ENCODE measurements at regions not wholly inside any gene's neighbourhood (a gene's known extent, or its start where the extent isn't known, plus 50 kb on each side); places are given as distances from the start of the nearest gene placed in this dataset.

DNA sequence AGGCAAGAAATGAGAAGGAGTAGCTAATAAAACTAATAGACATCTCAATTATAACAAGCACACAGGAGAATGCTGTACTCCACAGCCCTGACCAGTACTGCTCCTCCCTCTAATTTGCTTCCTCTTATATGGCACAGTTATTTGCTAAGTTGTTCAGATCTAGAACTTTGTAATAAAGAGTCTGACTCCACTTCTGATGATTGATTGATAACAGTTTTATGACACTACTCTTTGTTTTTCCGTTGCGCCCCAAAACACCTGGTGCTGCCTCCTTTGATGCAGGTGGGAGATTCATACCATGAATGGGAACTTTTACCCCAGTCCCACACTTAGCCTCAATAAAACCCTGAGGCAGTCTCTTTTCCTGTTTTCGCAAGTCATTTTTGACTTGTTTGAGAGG lies 777.7 kb downstream of the GBE1 start:
- WGBS, 4 donors = 49 to 68% (median 65%) methylated on average over 3 of the region's 3 CpGs

DNA sequence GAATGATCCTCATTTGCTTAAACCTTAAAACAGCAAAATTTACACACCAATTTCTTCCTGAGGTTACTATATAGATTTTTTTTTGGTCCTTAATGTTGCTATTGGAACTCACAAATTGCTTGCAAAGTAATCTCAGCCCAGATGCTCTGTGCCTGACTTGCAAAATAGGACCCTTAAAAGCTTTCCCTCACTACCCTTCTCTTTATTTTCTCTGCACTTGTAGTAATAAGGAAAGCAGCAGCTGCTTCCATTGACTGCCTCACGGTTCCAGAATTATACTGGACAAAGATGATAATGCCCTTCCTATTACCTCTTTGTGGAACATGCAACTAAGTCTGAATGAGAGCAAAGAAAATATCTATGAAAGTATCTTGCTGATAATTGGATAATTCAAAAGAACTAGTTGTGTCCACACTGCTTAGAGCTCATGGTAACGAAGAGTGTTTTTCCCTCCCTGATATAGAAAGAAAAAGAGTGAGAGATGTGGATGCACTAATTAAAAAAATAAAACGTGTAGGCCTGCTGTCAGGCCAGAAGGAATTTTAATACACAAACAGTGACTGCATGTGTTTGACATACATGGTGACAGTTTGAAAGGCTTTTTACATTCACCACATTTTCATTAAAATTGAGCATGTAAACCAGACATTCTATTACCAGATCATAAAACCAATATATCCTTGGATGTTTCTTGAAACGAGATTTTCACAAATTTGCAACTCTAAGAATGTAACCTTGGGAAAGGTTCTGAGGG lies 783.1 kb downstream of the GBE1 start:
- no peak for DNase-seq
- intact Hi-C loops (cut with DNase I) = no loop called here
- no peak overlapping the region for H3K4me3 ChIP-seq

More for the DNA sequence above, 777.7 kb downstream of the GBE1 start:
- no peak overlapping the region for H3K4me3 ChIP-seq
- H3K9me3 ChIP-seq (replicated peaks in 1 of 3) = no peaks in the 10 kb centered on the region
- H3K4me1 ChIP-seq (replicated peaks in 1 of 2) = no peaks in the 10 kb centered on the region
- DNase-seq = no peak
- H3K36me3 ChIP-seq (replicated peaks in 1 of 2) = no peaks in the 10 kb centered on the region
- intact Hi-C loops (cut with DNase I) = no loop called here
- no peaks in the 10 kb centered on the region for H3K27me3 ChIP-seq
- H3K27ac ChIP-seq = no peak overlapping the region
- no peak for TF ChIP-seq POLR2A (IDR thresholded peaks at IDR 0.05)
- TF ChIP-seq, protein P1, sequence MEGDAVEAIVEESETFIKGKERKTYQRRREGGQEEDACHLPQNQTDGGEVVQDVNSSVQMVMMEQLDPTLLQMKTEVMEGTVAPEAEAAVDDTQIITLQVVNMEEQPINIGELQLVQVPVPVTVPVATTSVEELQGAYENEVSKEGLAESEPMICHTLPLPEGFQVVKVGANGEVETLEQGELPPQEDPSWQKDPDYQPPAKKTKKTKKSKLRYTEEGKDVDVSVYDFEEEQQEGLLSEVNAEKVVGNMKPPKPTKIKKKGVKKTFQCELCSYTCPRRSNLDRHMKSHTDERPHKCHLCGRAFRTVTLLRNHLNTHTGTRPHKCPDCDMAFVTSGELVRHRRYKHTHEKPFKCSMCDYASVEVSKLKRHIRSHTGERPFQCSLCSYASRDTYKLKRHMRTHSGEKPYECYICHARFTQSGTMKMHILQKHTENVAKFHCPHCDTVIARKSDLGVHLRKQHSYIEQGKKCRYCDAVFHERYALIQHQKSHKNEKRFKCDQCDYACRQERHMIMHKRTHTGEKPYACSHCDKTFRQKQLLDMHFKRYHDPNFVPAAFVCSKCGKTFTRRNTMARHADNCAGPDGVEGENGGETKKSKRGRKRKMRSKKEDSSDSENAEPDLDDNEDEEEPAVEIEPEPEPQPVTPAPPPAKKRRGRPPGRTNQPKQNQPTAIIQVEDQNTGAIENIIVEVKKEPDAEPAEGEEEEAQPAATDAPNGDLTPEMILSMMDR (IDR thresholded peaks at IDR 0.05) = no peak

DNA sequence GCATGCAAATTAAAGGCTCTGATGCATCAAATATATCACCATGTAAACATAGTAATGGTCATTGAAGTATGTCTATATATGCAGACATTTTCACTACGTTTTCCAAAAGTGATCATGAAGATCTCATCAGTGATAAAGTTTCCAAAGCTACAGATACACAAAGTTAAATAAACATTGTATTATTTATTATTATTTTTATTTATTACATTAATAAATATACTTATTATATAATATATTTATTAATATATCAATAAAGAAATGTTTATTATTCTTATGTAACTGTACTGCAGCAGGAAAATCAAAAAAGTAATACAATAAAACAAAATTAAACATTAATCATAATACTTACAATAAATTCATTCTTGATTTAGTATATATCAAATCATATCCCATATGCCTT lies 791.2 kb downstream of the GBE1 start:
- Histone ChIP-seq H3K36me3 (replicated peaks in 1 of 2) (no peaks in the 10 kb centered on the region), H3K27ac (no peak overlapping the region), H3K4me3 (no peak overlapping the region), H3K4me1 (replicated peaks in 1 of 2) (no peaks in the 10 kb centered on the region), H3K9me3 (replicated peaks in 1 of 3) (peaks cover 0 to 2% (median 0%) of the 10 kb centered on the region in 3 donors), H3K27me3 (no peaks in the 10 kb centered on the region)
- WGBS, 4 donors = 50 to 84% (median 61%) methylated on average over 1 of the region's 1 CpG
- no peak for TF ChIP-seq POLR2A (IDR thresholded peaks at IDR 0.05)
- TF ChIP-seq, protein P1 (IDR thresholded peaks at IDR 0.05) = no peak
- DNase-seq = no peak
- intact Hi-C loops (cut with DNase I) = no loop called here

More for the DNA sequence above, 783.1 kb downstream of the GBE1 start:
- Histone ChIP-seq H3K27me3 (no peaks in the 10 kb centered on the region), H3K36me3 (replicated peaks in 1 of 2) (no peaks in the 10 kb centered on the region), H3K27ac (no peak overlapping the region), H3K9me3 (replicated peaks in 1 of 3) (no peaks in the 10 kb centered on the region), H3K4me1 (replicated peaks in 1 of 2) (no peaks in the 10 kb centered on the region)
- 45 to 55% (median 49%) methylated on average over 4 of the region's 4 CpGs for WGBS, 4 donors
- TF ChIP-seq POLR2A (IDR thresholded peaks at IDR 0.05) = no peak
- TF ChIP-seq, protein P1 (IDR thresholded peaks at IDR 0.05) = no peak

DNA sequence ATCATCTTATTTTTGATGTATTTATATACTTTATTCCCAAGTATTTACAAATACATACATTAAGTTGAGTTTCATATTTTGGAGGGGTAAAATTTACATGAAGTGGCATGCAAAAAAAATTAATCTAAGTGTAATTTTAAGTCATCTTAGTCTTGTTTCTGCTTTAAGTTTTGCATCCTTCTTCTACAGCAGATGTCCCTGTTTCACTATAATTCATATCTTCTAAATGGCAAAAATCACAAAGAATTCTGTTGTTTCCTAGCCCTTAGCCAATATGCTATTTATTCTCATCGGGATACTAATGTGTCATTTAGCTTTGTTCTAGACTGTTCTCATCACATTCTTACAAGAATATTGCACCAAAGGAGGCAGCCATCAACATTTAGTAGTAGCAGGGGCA lies 831.9 kb downstream of the GBE1 start:
- no peaks in the 10 kb centered on the region for H3K4me1 ChIP-seq (replicated peaks in 1 of 2)
- no peaks in the 10 kb centered on the region for H3K27me3 ChIP-seq
- no peak overlapping the region for H3K4me3 ChIP-seq
- intact Hi-C loops (cut with DNase I) = no loop called here
- no peak overlapping the region for H3K27ac ChIP-seq
- no peak for DNase-seq
- 67 to 79% (median 70%) methylated on average over 1 of the region's 1 CpG for WGBS, 4 donors
- H3K9me3 ChIP-seq (replicated peaks in 1 of 3) = no peaks in the 10 kb centered on the region
- no peaks in the 10 kb centered on the region for H3K36me3 ChIP-seq (replicated peaks in 1 of 2)
- TF ChIP-seq POLR2A (IDR thresholded peaks at IDR 0.05) = no peak
- TF ChIP-seq, protein P1 (IDR thresholded peaks at IDR 0.05) = no peak
